ENCODE measurements at regions not wholly inside any gene's neighbourhood (a gene's known extent, or its start where the extent isn't known, plus 50 kb on each side); places are given as distances from the start of the nearest gene placed in this dataset.

DNA sequence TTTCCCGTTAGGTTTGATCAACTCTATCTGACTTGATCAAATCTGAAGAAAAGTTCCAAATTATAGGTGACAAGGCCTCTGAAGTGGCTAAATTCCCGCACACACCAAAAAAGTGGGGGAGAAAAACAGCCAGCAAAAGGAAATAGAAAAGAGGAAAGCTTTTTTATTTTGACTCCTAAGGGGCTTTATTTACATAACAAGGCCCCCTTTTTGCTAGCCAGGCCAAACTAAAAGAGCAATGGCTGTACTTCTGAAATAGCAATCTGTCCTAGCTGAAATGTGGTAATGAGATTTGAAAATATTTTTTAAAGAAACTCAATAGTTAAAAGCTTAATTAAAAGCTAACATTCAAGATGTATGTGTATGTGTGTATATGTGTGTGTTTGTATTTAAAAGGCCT is 311.5 kb upstream of the POGK start:
- H3K27ac ChIP-seq: no peak overlapping the region
- H3K4me3 ChIP-seq: no peak overlapping the region
- intact Hi-C loops (cut with DNase I): no loop called here
- H3K4me1 ChIP-seq: no peaks in the 10 kb centered on the region
- H3K9me3 ChIP-seq: no peaks in the 10 kb centered on the region
- no peak for ATAC-seq
- H3K36me3 ChIP-seq: no peaks in the 10 kb centered on the region
- DNase-seq: no peak
- 53 to 55% methylated on average over 2 of the region's 2 CpGs for WGBS, 2 donors
- TF ChIP-seq, protein P1, sequence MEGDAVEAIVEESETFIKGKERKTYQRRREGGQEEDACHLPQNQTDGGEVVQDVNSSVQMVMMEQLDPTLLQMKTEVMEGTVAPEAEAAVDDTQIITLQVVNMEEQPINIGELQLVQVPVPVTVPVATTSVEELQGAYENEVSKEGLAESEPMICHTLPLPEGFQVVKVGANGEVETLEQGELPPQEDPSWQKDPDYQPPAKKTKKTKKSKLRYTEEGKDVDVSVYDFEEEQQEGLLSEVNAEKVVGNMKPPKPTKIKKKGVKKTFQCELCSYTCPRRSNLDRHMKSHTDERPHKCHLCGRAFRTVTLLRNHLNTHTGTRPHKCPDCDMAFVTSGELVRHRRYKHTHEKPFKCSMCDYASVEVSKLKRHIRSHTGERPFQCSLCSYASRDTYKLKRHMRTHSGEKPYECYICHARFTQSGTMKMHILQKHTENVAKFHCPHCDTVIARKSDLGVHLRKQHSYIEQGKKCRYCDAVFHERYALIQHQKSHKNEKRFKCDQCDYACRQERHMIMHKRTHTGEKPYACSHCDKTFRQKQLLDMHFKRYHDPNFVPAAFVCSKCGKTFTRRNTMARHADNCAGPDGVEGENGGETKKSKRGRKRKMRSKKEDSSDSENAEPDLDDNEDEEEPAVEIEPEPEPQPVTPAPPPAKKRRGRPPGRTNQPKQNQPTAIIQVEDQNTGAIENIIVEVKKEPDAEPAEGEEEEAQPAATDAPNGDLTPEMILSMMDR (IDR thresholded peaks at IDR 0.05): no peak
- H3K27me3 ChIP-seq: no peaks in the 10 kb centered on the region

DNA sequence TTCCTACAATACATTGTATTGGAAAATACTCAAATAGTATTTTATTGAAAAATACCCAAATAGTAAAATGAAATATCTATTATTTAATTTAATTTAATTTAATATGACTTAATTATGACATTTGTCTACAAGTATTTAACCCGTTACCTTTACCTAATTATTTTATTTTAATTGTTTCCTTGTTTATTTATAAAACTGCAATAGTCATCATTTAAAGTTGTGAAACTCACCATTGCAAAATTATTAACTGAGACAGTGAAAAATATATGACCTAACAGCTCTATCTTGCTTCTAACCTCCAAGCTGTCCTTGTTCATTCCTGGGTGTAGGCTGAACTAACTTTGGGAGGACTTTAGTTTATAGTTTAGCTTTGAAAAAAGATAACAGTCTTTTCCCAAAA is 300.6 kb upstream of the POGK start:
- intact Hi-C loops (cut with DNase I): no loop called here
- DNase-seq: no peak
- Histone ChIP-seq H3K36me3 (no peaks in the 10 kb centered on the region), H3K27me3 (no peaks in the 10 kb centered on the region), H3K4me1 (no peaks in the 10 kb centered on the region), H3K4me3 (no peak overlapping the region), H3K9me3 (peaks cover 0 to 7% (median 0%) of the 10 kb centered on the region in 11 donors), H3K27ac (no peak overlapping the region)
- 52 to 59% methylated on average over 1 of the region's 1 CpG for WGBS, 2 donors
- TF ChIP-seq, protein P1 (IDR thresholded peaks at IDR 0.05): no peak
- no peak for ATAC-seq

DNA sequence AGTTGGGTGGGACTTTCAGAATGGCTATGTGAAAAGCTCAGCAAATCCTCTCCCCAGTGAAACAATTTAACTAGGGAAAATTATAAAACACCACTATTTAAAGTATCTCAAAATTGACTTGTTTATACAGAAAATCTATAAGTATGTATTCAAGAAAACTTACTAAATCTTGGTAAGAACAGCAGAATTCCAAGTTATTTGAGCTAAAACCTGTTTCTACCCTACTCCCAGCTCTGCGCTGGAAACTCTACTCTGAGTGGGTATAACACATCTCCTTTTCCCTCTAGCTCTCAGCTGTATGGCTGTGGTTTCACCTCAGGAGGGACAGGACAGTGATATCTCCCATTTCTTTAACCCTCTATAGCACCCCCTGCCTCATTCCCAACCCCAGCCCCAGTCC is 295.2 kb upstream of the POGK start:
- DNase-seq (no peak), ATAC-seq (no peak)
- no peak overlapping the region for H3K4me3 ChIP-seq
- TF ChIP-seq, protein P1 (IDR thresholded peaks at IDR 0.05): no peak
- no peaks in the 10 kb centered on the region for H3K27me3 ChIP-seq
- intact Hi-C loops (cut with DNase I): no loop called here
- no peak overlapping the region for H3K27ac ChIP-seq
- H3K36me3 ChIP-seq: no peaks in the 10 kb centered on the region
- peaks cover 0 to 27% (median 0%) of the 10 kb centered on the region in 11 donors for H3K9me3 ChIP-seq
- no peaks in the 10 kb centered on the region for H3K4me1 ChIP-seq
- 92 to 100% methylated on average over 1 of the region's 1 CpG for whole genome bisulfite sequencing, 2 donors

DNA sequence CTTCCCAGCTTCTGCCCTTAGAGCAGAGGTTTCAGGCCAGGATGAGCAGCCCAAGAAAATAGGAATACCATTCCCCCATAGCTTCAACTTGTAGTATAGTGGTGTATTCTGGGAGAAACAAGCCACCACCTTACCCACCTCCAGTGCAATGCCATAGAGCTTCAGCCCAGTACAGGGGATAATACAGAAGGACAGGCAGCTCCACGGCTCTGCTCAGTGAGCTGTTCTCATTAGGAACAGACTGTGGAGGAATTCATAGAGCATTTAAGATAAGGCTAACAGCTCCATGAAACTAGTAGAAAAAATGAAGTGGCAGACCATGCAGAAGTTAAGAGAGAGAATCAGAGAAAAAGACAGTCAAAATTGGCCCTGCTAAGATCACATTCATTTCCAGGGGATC is 294.7 kb upstream of the POGK start:
- WGBS, 2 donors: 36 to 39% methylated on average over 1 of the region's 1 CpG
- Histone ChIP-seq H3K27ac (no peak overlapping the region), H3K27me3 (no peaks in the 10 kb centered on the region), H3K4me1 (no peaks in the 10 kb centered on the region), H3K4me3 (no peak overlapping the region), H3K36me3 (no peaks in the 10 kb centered on the region), H3K9me3 (peaks cover 0 to 32% (median under 1%) of the 10 kb centered on the region in 11 donors)
- intact Hi-C loops (cut with DNase I): no loop called here
- TF ChIP-seq, protein P1 (IDR thresholded peaks at IDR 0.05): no peak
- peak in 1 of 8 donors; percentile 62 for ATAC-seq
- DNase-seq: no peak

Measured in heart right ventricle (tissue), 16 donors.